HG02610 (cell line): ENCODE measurements at regions not wholly inside any gene's neighbourhood (a gene's known extent, or its start where the extent isn't known, plus 50 kb on each side); places are given as distances from the start of the nearest gene placed in this dataset.

Source experiments
- ATAC-seq: cut with Tn5 transposase; IDR thresholded peaks from one replicate; pipeline ENCODE4 v1.9.1; 2021; ENCODE audit warnings: mild to moderate bottlenecking, moderate library complexity; ENCODE audit not compliant: unreplicated experiment

DNA sequence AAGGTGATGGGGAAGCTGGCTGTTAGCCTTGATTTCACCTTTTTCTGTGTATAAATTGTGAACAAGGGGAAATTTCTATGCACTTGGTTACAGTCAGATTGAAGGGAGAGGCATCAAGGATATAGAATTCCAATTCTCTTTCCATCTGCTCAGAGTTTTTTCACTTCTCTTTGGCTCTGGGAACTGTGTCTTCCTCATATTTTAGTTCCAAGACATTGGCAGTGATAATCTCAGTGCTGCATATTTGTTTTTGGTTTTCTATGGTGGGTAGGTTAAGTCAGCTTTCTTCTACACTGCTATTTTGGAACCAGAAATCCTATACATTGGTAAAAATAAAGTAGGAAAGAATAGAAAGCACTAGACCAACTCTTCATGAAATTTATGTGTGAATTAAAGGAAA lies 569.6 kb upstream of the CXADR start:
- no peak for ATAC-seq

DNA sequence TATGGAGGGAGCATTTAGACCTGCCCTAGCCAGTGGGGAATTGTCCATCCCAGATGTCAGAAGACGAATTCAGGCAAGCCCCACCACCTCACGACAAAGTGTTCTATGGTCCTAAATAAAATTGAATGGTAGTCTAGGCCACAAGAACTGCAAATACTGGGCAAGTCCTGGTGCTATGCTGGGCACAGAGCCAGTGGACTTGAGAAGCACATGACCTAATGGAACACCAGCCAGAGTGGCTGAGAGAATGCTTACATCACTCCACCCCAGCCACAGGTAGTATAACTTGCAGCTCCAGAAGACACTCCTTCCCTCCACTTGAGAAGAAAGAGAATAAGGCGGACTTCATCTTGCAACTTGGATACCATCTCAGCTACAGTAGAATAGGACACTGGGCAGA lies 567.3 kb upstream of the CXADR start:
- ATAC-seq, result no peak

DNA sequence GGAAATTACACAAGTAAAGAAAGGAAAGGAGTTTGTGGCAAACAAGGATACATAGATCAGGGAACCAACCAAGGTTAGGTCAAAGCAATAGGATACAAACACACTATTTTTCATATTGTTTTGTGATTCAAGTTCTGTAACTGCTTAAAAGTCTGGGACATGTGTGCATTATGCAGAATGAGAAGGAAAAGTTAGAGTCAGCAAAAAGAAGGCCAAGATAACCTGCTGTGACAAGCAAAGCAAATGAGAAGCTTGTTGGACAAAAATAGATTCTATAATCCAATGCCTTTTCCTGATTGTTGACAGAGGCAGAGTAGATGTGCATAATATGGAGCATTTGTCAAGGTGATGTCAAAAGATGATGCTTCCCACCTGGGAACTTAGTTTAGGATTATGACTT lies 556.0 kb upstream of the CXADR start:
- ATAC-seq, result no peak

DNA sequence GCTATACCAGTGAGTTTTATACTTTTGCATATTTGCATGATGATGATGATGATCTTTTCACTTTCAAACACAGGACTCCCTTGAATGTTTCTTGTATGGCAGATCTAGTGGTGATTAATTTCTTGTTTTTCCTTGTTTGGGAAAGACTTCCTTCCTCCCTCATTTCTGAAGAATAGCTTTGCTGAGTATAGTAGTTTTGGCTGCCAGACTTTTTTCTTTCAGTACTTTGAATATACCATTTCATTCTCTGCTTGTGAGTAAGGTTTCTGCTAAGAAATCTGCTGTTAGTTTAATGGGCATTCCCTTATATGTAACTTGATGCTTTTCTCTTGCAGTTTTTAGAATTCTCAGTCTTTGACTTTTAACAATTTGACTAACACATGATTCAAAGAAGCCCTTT lies 547.4 kb upstream of the CXADR start:
- ATAC-seq, result no peak

- ATAC-seq, result no peak
Observed at GRCh38 chr21:16968436-16968835, 544.4 kb upstream of the CXADR start.

DNA sequence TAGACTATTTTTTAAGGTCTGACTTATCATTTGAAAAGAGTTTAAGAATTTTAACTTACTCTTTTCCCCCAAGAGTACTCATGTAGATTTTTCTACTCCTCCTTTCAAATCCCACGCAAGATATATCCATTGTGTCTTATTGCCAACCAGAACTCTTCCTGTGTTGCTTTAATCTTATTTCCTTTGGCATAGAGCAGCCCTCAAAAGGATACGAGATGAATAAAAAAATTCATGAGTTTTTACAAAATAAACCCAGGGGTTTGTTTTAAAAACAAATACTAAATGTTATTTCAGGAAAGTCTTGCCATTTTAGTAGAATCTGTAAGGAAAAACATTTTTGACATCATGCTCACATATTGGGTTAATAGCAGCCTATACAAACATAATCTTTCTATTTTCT lies 543.2 kb upstream of the CXADR start:
- ATAC-seq, result no peak

DNA sequence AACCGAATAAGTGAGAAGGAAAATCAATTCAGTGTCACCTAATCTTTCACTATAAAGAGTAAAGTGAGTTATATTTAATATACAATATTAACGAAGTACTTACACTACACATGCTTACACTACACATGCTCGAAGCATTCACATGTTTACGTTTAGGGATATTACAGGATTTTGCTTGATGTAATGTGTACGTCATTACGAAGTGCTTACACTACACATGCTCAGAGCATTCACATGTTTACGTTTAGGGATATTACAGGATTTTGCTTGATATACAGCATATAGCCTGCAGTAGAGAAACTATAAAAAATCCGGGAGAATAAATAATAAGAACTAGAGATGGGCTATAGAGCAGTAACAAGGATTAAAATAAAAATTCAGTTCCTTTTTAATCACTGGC lies 538.8 kb upstream of the CXADR start:
- ATAC-seq, result no peak

DNA sequence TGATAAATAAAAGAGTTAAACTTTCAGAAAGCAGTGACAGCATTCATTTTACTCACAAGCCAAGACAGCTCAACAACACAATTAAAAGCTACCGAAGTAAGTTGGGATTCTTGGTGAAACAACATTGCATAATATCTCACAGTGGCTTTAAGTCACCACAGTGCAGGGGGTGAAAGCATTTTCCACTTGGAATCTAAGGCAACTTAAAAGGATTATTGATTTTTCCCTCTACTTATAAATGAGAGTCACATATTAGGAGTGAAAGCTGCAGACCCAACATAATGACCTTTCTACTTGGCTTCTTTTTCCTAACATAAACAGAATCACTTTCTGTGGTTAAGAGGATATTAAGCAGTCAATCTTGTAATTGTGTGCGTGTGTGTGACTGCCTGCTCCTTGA lies 536.6 kb upstream of the CXADR start:
- ATAC-seq, result no peak

- no peak for ATAC-seq
Observed at GRCh38 chr21:16978309-16978895, 534.4 kb upstream of the CXADR start.

- no peak for ATAC-seq
Observed at GRCh38 chr21:16979574-16979973, 533.3 kb upstream of the CXADR start.

DNA sequence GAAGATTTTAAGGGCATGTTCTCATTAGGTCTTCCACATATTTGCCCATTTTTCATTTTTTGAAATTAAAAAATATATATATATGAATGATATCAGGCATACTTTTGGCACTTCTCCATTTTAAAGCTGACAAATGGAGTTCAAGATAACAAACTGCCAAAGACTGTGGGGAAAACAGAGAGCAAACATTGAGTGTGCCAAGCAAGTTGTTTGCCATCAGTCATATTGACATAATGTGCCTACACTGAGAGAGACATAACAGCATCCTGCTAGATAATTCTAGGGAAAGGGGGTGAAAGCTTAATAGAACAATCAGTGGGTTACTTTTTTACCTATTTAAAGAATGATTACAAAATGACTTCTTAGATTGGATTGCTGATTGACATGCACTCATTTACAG lies 529.4 kb upstream of the CXADR start:
- ATAC-seq, result no peak

DNA sequence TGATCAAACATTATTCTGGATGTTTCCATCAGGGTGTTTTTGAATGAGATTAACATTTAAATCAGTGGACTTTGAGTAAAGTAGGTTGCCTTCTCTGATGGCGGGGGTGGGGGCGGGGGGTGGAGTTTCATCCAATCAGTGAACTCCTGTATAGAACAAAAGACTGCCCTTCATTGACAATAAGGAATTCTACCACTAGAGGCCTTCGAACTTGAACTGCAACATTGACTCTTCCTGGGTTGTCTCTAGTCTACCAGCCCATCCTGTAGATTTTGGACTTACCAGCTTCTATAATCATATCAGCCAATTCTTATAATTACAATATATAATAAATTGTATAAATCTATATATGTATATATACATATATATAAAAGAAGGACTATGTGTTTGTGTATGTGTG lies 520.4 kb upstream of the CXADR start:
- ATAC-seq, result no peak

DNA sequence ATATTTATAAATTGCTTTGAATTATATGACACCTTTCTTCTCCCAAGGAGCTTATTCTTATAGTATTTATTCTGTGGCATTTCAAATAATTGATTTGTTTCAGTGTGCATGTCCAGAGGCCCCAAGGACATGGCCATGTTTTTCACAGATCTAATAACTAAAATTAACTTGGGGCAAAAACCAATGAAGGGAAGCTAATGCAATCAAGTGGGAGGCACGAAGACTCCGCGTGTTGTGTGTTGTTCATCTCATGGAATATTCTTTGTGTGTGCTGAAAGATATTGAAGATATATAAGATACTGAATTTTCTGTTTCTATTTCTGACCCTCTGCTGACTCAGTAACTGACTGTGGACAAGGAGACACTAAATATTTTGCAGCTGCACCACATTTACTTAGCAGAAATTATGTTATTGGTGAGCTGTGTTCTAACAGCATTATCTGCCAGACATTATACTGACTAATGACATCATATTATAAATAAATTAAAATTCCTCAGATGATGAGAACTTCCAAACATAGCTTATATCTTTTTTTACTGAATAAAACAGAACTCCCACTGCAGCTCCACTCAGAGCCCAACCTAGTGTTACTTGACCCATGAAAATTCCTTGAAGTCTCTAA lies 519.3 kb upstream of the CXADR start:
- no peak for ATAC-seq

GRCh38 chr21:17002594-17003257 lies 510.1 kb upstream of the CXADR start:
- ATAC-seq, result no peak

DNA sequence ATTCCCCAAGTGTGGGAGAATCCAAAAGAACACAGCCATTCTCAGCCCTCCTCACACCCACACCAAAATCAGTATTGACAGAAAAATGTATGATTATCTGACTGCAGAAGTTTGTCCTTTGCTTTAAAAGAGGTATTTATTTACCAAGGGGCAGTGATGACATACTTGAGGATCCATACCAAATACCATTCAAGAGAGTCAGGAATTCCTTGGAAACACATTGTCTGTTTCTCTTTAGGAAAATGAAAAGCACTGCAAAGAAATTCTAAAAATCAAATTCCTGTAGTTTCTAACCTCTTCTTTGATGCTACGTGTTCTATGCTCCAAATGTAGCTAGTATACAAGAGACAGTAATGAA lies 509.6 kb upstream of the CXADR start:
- no peak for ATAC-seq

DNA sequence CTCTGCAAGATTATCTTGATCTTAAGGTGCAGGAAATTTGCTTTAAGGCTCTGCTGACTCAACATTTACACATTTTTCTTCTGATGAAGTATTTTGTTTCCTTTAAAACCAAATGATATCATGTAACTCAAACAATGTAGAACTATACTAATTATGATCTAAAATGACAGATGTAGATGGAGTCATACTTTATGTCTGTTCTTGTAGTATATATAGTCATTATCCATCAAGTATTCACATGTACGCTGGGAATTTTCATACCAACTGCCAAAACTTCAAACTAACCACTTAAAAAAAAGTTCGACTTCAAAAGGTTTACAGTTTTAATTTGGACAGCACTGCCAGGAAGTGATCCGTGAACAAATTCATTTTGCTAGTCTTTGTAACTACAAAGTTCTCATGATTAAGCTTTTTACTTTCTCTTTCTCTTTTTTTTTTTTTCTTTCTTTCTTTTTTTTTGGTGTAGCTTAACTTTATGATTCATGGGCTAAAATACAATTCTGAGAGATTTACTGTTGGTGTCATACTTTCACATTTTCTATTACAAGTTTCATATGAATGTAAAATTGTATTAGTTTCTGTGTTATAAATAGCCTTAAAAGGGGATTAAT lies 509.0 kb upstream of the CXADR start:
- no peak for ATAC-seq

DNA sequence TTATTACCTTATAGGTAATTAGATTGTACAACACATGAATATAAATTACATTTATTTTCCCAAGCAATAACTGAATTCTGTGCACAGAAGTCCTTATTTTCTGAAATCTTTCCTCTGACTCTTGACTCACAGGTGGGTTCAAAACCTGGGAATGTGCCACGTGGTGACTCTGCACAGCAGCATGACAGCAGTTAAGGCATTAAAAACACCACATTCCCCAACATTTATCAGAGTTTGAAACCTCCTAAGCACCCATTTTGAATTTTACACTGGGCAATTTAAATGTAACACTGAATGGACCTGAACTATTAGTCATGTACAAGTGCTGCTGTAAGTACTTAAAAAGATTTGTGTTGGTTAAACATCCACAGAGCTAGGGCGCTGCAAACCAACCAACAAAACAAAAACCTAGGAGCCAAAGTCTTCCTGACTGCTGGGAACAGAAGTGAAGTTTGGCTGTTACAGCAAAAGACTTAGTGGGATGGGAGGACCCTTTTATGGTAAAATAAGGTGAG lies 480.6 kb upstream of the CXADR start:
- no peak for ATAC-seq

DNA sequence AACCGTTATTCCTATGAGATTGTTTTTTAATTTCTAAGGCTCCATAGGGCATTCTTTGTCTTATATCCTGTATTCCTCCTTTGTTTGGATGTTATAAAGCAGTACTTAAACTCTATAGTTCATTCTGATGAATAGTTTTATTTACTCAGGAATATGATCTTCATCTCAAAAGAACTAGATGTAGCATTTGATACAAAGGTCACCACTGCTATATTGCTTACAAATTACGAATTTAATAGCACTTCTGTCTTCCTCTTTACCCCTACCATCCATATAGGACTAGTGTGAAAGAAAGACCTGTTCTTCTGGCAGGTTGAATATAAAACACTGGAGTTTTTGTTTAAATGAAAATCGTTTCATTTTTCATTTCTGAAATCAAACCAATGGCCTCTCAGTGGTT lies 468.1 kb upstream of the CXADR start:
- ATAC-seq, result no peak

GRCh38 chr21:17045214-17045853 lies 467.5 kb upstream of the CXADR start:
- ATAC-seq, result no peak

- ATAC-seq, result no peak
Observed at GRCh38 chr21:17048974-17049373, 463.9 kb upstream of the CXADR start.

DNA sequence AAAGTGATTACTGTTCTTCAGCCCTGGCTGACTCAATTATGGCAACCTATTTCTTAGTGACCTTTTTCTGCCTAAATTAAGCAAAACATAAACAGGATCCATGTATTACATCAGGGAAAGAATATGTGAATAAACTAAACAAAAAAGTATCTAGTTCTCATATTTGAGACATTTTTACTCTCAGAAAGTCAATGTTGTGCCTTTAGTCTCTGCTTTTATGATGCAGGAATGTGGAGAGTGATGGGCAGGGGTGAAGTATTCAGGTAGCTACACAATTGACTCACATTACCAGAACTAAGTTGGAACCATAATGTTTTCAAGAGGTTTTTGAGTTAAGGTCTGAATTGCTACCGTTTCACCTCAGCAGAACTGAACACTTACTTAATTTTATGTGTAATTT lies 462.7 kb upstream of the CXADR start:
- no peak for ATAC-seq

GRCh38 chr21:17050646-17051045 lies 462.2 kb upstream of the CXADR start:
- no peak for ATAC-seq
